ENCODE measurements at regions not wholly inside any gene's neighbourhood (a gene's known extent, or its start where the extent isn't known, plus 50 kb on each side); places are given as distances from the start of the nearest gene placed in this dataset.
"Not testable (repeated sequence)": the region's sequence is repeated elsewhere in the genome, so short reads cannot be mapped to it uniquely, and the experiment has no call there.

GRCh38 chr5:50905996-50906570 lies 239.6 kb downstream of the PARP8 start:
- no peak overlapping the region for H3K27ac ChIP-seq (replicated peaks)
- no peak overlapping the region for H3K4me3 ChIP-seq (replicated peaks; ENCODE audit: insufficient read depth, low read length)
- no peak for TF ChIP-seq POLR2AphosphoS5 (IDR thresholded peaks at IDR 0.05; ENCODE audit: low read depth)
- no peak for TF ChIP-seq SPI1 (IDR thresholded peaks at IDR 0.05; ENCODE audit: borderline replicate concordance, low read depth)
- TF ChIP-seq GABPA (IDR thresholded peaks at IDR 0.05; ENCODE audit: low read depth), result no peak
- TF ChIP-seq REST (IDR thresholded peaks at IDR 0.05; ENCODE audit: insufficient replicate concordance, low read depth), result no peak
- no peak for TF ChIP-seq CTCF (IDR thresholded peaks at IDR 0.05; ENCODE audit: insufficient read depth, low read length)
- H3K27me3 ChIP-seq (ENCODE audit: insufficient read depth, poor library complexity, severe bottlenecking), result no peaks in the 10 kb centered on the region
- no peak for DNase-seq (ENCODE audit: low read depth in 1 of 2, low spot score in 1 of 2)

GRCh38 chr5:50920160-50920559 lies 253.7 kb downstream of the PARP8 start:
- not testable (repeated sequence) for H3K4me3 ChIP-seq (replicated peaks; ENCODE audit: insufficient read depth, low read length); H3K27ac ChIP-seq (replicated peaks); DNase-seq (ENCODE audit: low read depth in 1 of 2, low spot score in 1 of 2); H3K27me3 ChIP-seq (ENCODE audit: insufficient read depth, poor library complexity, severe bottlenecking)

GRCh38 chr5:50921366-50922133 lies 255.1 kb downstream of the PARP8 start:
- no peak overlapping the region for H3K4me3 ChIP-seq (replicated peaks; ENCODE audit: insufficient read depth, low read length)

GRCh38 chr5:50922134-50922941 lies 255.9 kb downstream of the PARP8 start:
- H3K4me3 ChIP-seq (replicated peaks; ENCODE audit: insufficient read depth, low read length); H3K27ac ChIP-seq (replicated peaks); H3K27me3 ChIP-seq (ENCODE audit: insufficient read depth, poor library complexity, severe bottlenecking); DNase-seq (ENCODE audit: low read depth in 1 of 2, low spot score in 1 of 2): not testable (repeated sequence)

More at GRCh38 chr5:50921366-50922133, 255.1 kb downstream of the PARP8 start:
- no peak for DNase-seq (ENCODE audit: low read depth in 1 of 2, low spot score in 1 of 2)
- TF ChIP-seq CTCF (IDR thresholded peaks at IDR 0.05; ENCODE audit: insufficient read depth, low read length) (no peak), SPI1 (IDR thresholded peaks at IDR 0.05; ENCODE audit: borderline replicate concordance, low read depth) (no peak), GABPA (IDR thresholded peaks at IDR 0.05; ENCODE audit: low read depth) (no peak), REST (IDR thresholded peaks at IDR 0.05; ENCODE audit: insufficient replicate concordance, low read depth) (no peak), POLR2AphosphoS5 (IDR thresholded peaks at IDR 0.05; ENCODE audit: low read depth) (no peak)
- Histone ChIP-seq H3K27ac (replicated peaks) (no peak overlapping the region), H3K27me3 (ENCODE audit: insufficient read depth, poor library complexity, severe bottlenecking) (no peaks in the 10 kb centered on the region)
